OCI-LY7 (cell line): ENCODE measurements at regions not wholly inside any gene's neighbourhood (a gene's known extent, or its start where the extent isn't known, plus 50 kb on each side); places are given as distances from the start of the nearest gene placed in this dataset.

Source experiments
- BruUV-seq: library from RNA; stranded (reverse); fragments of 400-500 nt; replicated peaks from 2 replicates; lab custom pipeline; 2021; lab: Mats Ljungman, UMichigan
- CTCF ChIA-PET: fragments of 300-600 bp; sonication (Branson Sonifier 250); formaldehyde crosslinking; loops from one replicate; lab custom pipeline; 2022; ENCODE audit warnings: antibody characterized with exemption; ENCODE audit not compliant: unreplicated experiment; lab: Charles Lee
- POLR2A ChIA-PET: fragments of 300-600 bp; sonication (Branson Sonifier 250); formaldehyde crosslinking; loops from one replicate; lab custom pipeline; 2022; ENCODE audit warnings: antibody characterized with exemption; lab: Charles Lee
- DNase-seq: peaks from one replicate; pipeline ENCODE4 v3.0.0-alpha.2; 2015; ENCODE audit warnings: low spot score
- H2AFZ ChIP-seq: fragments of 200-600 bp; sonication (generic), shearing (Covaris generic); 2 replicates; pipeline ENCODE4 v1.6.1; 2014; ENCODE audit warnings: mild to moderate bottlenecking, antibody characterized with exemption, low read length, moderate library complexity
- H3K27ac ChIP-seq: fragments of 200-600 bp; sonication (generic); 2 replicates; pipeline ENCODE4 v1.5.1; 2014; ENCODE audit warnings: mixed run types, low read depth, mild to moderate bottlenecking, moderate library complexity, low read length, inconsistent platforms; ENCODE audit not compliant: poor library complexity, severe bottlenecking
- H3K36me3 ChIP-seq: fragments of 200-600 bp; sonication (generic); 2 replicates; pipeline ENCODE4 v1.6.1; 2014; ENCODE audit warnings: mild to moderate bottlenecking, antibody characterized with exemption, low read length, moderate library complexity, mixed read lengths; ENCODE audit not compliant: insufficient read depth
- H3K4me1 ChIP-seq: fragments of 200-600 bp; sonication (generic); 2 replicates; pipeline ENCODE4 v1.5.1; 2014; ENCODE audit warnings: mild to moderate bottlenecking, low read length; ENCODE audit not compliant: insufficient read depth, poor library complexity, severe bottlenecking
- H3K4me2 ChIP-seq: fragments of 200-600 bp; sonication (generic); 2 replicates; pipeline ENCODE4 v1.6.1; 2014; ENCODE audit warnings: mild to moderate bottlenecking, low read length
- H3K4me3 ChIP-seq: fragments of 200-600 bp; sonication (generic); 2 replicates; pipeline ENCODE4 v1.5.1; 2014; ENCODE audit warnings: mild to moderate bottlenecking, low read depth, low read length; ENCODE audit not compliant: poor library complexity, severe bottlenecking
- H3K79me2 ChIP-seq: fragments of 200-600 bp; sonication (generic); 2 replicates; pipeline ENCODE4 v1.6.1; 2016; ENCODE audit warnings: low read depth, mild to moderate bottlenecking, low read length, moderate library complexity, mixed read lengths; ENCODE audit not compliant: insufficient read depth
- H3K9me2 ChIP-seq: fragments of 200-600 bp; sonication (generic); 2 replicates; pipeline ENCODE4 v1.6.1; 2016; ENCODE audit warnings: mild to moderate bottlenecking, low read length, mixed read lengths; ENCODE audit not compliant: insufficient read depth
- H3K9me3 ChIP-seq: fragments of 200-600 bp; sonication (generic); 2 replicates; pipeline ENCODE4 v1.6.1; 2014; ENCODE audit warnings: mild to moderate bottlenecking, mixed run types, low read length, mixed read lengths
- H4K20me1 ChIP-seq: fragments of 200-600 bp; sonication (generic); 2 replicates; pipeline ENCODE4 v1.6.1; 2014; ENCODE audit warnings: mild to moderate bottlenecking, antibody characterized with exemption, low read length, moderate library complexity, mixed read lengths; ENCODE audit not compliant: insufficient read depth
- CTCF ChIP-seq: fragments of 200-600 bp; sonication (generic); conservative IDR thresholded peaks from 2 replicates; pipeline ENCODE4 v1.5.1; 2014; ENCODE audit warnings: mild to moderate bottlenecking, antibody characterized with exemption, low read length, moderate library complexity, mixed read lengths
- EZH2phosphoT487 ChIP-seq: fragments of 200-600 bp; sonication (generic); IDR thresholded peaks from 2 replicates; pipeline ENCODE4 v1.6.1; 2018; ENCODE audit warnings: low read depth, borderline replicate concordance, mild to moderate bottlenecking, mixed run types, antibody characterized with exemption, low read length, moderate library complexity, mixed read lengths
- intact Hi-C: fragments of 100-400 bp; cut with micrococcal nuclease; formaldehyde crosslinking; loops from one replicate; pipeline ENCODE4 v1.10.0; 2022; ENCODE audit not compliant: unreplicated experiment

GRCh38 chr5:134466241-134467069 is 54.8 kb upstream of the CDKN2AIPNL start:
- no peak overlapping the region for H3K27ac ChIP-seq

GRCh38 chr5:134465816-134466240 is 54.1 kb upstream of the CDKN2AIPNL start:
- TF ChIP-seq EZH2phosphoT487 = no peak
- TF ChIP-seq CTCF = no peak
- H3K9me3 ChIP-seq = no peaks in the 10 kb centered on the region
- DNase-seq = peak; percentile 36
- intact Hi-C loops = no loop called here
- CTCF ChIA-PET = no interaction called here
- H3K4me1 ChIP-seq = peaks cover 25% of the 10 kb centered on the region
- no peaks in the 10 kb centered on the region for H3K9me2 ChIP-seq
- POLR2A ChIA-PET = interaction anchor here (0.6 to 1.1 kb wide), 2 partner anchors 15 to 44 kb away, joined by 3 read pairs; no protein-coding TSS in a partner anchor
- no peaks in the 10 kb centered on the region for H3K79me2 ChIP-seq
- no peaks in the 10 kb centered on the region for H3K36me3 ChIP-seq
- H3K4me3 ChIP-seq = peak overlapping the region; percentile 23
- no peak overlapping the region for H3K27ac ChIP-seq
- H2AFZ ChIP-seq = peak overlapping the region; percentile 50
- H3K4me2 ChIP-seq = peak overlapping the region; percentile 50
- no TSS peak for BruUV-seq
- H4K20me1 ChIP-seq = no peaks in the 10 kb centered on the region

More at GRCh38 chr5:134466241-134467069, 54.8 kb upstream of the CDKN2AIPNL start:
- Histone ChIP-seq H3K36me3 (no peaks in the 10 kb centered on the region), H3K4me2 (peak overlapping the region; percentile 50; the same call in 1 of the 2 replicates), H2AFZ (peak overlapping the region; percentile 50; the same call in 1 of the 2 replicates), H4K20me1 (no peaks in the 10 kb centered on the region), H3K4me1 (peaks cover 25% of the 10 kb centered on the region), H3K79me2 (no peaks in the 10 kb centered on the region), H3K4me3 (no peak overlapping the region), H3K9me3 (no peaks in the 10 kb centered on the region), H3K9me2 (no peaks in the 10 kb centered on the region)
- POLR2A ChIA-PET = interaction anchor here (0.6 to 1.1 kb wide), 3 partner anchors 16 to 44 kb away, joined by 3 to 4 read pairs (median 3); no protein-coding TSS in a partner anchor
- no peak for TF ChIP-seq CTCF
- TF ChIP-seq EZH2phosphoT487 = no peak
- CTCF ChIA-PET = no interaction called here
- no TSS peak for BruUV-seq
- DNase-seq = no peak
- intact Hi-C loops = no loop called here
